Ishikawa (cell line): ENCODE measurements at regions not wholly inside any gene's neighbourhood (a gene's known extent, or its start where the extent isn't known, plus 50 kb on each side); places are given as distances from the start of the nearest gene placed in this dataset.

ENCODE experiments used
- CEBPB ChIP-seq: IDR thresholded peaks from 2 replicates; pipeline ENCODE4 v1.6.1; 2012
- CREB1 ChIP-seq: IDR thresholded peaks from 2 replicates; pipeline ENCODE4 v1.6.1; 2012; ENCODE audit warnings: low read depth
- EGR1 ChIP-seq: IDR thresholded peaks from 2 replicates; pipeline ENCODE4 v1.6.1; 2012
- EP300 ChIP-seq: IDR thresholded peaks from 2 replicates; pipeline ENCODE4 v1.6.1; 2012; ENCODE audit warnings: borderline replicate concordance
- FOXM1 ChIP-seq: IDR thresholded peaks from 2 replicates; pipeline ENCODE4 v1.6.1; 2012; ENCODE audit warnings: low read depth, borderline replicate concordance
- MAX ChIP-seq: IDR thresholded peaks from 2 replicates; pipeline ENCODE4 v1.6.1; 2012
- NFIC ChIP-seq: IDR thresholded peaks from 2 replicates; pipeline ENCODE4 v1.6.1; 2012
- RAD21 ChIP-seq: IDR thresholded peaks from 2 replicates; pipeline ENCODE4 v1.6.1; 2012; ENCODE audit warnings: low read depth
- TAF1 ChIP-seq: IDR thresholded peaks from 2 replicates; pipeline ENCODE4 v1.6.1; 2012; ENCODE audit warnings: low read depth, mild to moderate bottlenecking
- TCF12 ChIP-seq: IDR thresholded peaks from 2 replicates; pipeline ENCODE4 v1.6.1; 2012; ENCODE audit warnings: low read depth
- TEAD4 ChIP-seq: IDR thresholded peaks from 2 replicates; pipeline ENCODE4 v1.6.1; 2012
- USF1 ChIP-seq: IDR thresholded peaks from 2 replicates; pipeline ENCODE4 v1.6.1; 2012
- YY1 ChIP-seq: IDR thresholded peaks from 2 replicates; pipeline ENCODE4 v1.6.1; 2012; ENCODE audit warnings: low read depth
- ZBTB7A ChIP-seq: IDR thresholded peaks from 2 replicates; pipeline ENCODE4 v1.6.1; 2012; ENCODE audit warnings: low read depth
- TF ChIP-seq, protein P1 (sequence below): IDR thresholded peaks from 2 replicates; pipeline ENCODE4 v1.6.1; 2012; ENCODE audit warnings: low read depth, mild to moderate bottlenecking

GRCh38 chr1:220942278-220942677, 63.0 kb downstream of the HLX start:
- no peak for TF ChIP-seq CEBPB
- no peak for TF ChIP-seq CREB1
- no peak for TF ChIP-seq EGR1
- no peak for TF ChIP-seq TAF1
- no peak for TF ChIP-seq USF1
- TF ChIP-seq NFIC = no peak
- TF ChIP-seq MAX = no peak
- no peak for TF ChIP-seq FOXM1
- no peak for TF ChIP-seq ZBTB7A
- TF ChIP-seq YY1 = no peak
- no peak for TF ChIP-seq TEAD4
- TF ChIP-seq EP300 = no peak
- TF ChIP-seq, protein P1, sequence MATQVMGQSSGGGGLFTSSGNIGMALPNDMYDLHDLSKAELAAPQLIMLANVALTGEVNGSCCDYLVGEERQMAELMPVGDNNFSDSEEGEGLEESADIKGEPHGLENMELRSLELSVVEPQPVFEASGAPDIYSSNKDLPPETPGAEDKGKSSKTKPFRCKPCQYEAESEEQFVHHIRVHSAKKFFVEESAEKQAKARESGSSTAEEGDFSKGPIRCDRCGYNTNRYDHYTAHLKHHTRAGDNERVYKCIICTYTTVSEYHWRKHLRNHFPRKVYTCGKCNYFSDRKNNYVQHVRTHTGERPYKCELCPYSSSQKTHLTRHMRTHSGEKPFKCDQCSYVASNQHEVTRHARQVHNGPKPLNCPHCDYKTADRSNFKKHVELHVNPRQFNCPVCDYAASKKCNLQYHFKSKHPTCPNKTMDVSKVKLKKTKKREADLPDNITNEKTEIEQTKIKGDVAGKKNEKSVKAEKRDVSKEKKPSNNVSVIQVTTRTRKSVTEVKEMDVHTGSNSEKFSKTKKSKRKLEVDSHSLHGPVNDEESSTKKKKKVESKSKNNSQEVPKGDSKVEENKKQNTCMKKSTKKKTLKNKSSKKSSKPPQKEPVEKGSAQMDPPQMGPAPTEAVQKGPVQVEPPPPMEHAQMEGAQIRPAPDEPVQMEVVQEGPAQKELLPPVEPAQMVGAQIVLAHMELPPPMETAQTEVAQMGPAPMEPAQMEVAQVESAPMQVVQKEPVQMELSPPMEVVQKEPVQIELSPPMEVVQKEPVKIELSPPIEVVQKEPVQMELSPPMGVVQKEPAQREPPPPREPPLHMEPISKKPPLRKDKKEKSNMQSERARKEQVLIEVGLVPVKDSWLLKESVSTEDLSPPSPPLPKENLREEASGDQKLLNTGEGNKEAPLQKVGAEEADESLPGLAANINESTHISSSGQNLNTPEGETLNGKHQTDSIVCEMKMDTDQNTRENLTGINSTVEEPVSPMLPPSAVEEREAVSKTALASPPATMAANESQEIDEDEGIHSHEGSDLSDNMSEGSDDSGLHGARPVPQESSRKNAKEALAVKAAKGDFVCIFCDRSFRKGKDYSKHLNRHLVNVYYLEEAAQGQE = no peak

DNA sequence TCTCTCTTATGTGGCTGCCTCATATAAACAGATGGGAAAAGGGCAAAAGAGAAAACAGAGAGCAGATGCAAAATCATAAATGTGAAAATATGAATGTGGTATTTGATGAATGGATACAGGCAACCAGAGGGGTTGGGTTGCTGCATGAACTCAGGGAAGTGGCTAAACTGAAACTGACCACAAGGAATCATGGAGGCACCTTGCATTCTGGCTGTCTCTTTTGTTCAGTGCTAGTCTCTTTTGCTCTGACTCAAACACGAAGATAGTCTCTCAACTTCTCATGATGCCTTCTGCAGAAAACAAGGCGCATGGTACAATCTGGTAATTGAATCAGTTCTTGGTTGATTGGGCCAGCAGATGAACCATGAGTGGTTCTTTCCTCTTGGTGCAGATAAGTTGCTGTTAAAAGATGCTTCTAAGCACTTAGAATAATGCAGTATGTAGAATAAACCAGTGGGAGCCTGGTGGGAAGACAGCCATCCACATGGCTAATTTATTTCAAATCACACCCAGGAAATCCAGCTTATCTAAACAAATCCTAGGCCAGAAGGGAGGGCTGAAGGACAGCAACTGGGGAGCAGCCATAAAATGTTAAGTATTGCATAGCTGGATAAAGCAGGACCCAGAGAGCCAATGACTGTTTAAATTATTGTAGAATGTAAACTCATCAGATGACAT, 64.2 kb downstream of the HLX start:
- no peak for TF ChIP-seq EP300
- no peak for TF ChIP-seq TEAD4
- TF ChIP-seq, protein P1 = no peak
- TF ChIP-seq ZBTB7A = no peak
- no peak for TF ChIP-seq NFIC
- no peak for TF ChIP-seq EGR1
- TF ChIP-seq YY1 = no peak
- no peak for TF ChIP-seq FOXM1
- TF ChIP-seq RAD21 = no peak
- no peak for TF ChIP-seq CREB1
- TF ChIP-seq TAF1 = no peak
- TF ChIP-seq TCF12 = no peak
- no peak for TF ChIP-seq CEBPB
- TF ChIP-seq USF1 = no peak

DNA sequence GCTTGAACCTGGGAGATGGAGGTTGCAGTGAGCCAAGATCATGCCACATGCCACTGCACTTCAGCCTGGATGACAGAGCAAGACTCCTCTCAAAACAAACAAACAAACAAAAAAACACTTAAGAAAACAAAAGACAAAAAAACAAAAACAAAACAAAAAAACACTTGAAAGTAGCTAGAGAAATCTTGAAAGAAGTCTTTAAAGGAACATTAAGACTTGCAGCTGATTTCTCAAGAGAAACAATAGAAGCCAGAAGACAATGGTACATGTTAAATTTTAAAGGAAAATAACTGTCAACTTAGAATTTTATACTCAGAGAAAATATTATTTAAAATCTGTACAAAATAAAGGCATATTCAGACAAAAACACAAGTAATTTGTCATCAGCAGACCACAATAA, 71.3 kb downstream of the HLX start:
- TF ChIP-seq RAD21 (no peak), MAX (no peak)

DNA sequence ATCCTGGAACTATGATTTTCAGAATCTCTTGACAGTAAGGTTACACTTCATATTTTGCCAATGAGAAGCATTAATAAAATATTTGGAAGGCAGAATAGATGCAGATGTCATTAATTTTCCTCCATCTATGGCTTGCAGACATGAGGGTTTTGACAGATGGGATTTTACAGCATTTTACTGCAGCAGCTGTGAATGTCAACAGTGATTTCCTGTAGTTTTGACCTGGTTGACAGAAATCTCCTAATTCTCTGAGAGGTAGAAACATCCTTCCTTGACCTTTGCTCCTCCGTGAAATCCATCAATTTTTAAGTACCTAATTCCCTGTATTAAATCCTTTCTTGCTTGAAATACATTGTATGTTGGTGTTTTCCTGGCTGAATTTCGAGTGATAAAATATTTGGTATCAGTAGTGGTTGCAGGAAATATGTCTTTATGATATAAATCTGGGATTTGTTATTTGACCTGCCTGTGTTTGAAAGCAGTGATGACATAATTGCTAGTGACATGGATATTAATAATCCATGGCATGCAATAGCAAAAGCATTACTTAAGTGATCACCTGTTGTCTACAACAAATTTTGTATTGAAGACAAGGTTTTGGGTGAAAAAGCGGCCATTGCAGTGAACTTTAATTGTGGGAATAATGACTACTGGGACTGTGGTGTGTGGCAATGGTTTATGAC, 73.9 kb downstream of the HLX start:
- TF ChIP-seq YY1 (no peak), TAF1 (no peak), TCF12 (no peak), EGR1 (no peak), EP300 (no peak), MAX (no peak), NFIC (no peak), TEAD4 (no peak), ZBTB7A (no peak), USF1 (no peak)
- TF ChIP-seq, protein P1 = no peak
